Ishikawa (cell line): ENCODE measurements at regions not wholly inside any gene's neighbourhood (a gene's known extent, or its start where the extent isn't known, plus 50 kb on each side); places are given as distances from the start of the nearest gene placed in this dataset.

Experiments
- CEBPB ChIP-seq: IDR thresholded peaks from 2 replicates; pipeline ENCODE4 v1.6.1; 2012
- EGR1 ChIP-seq: IDR thresholded peaks from 2 replicates; pipeline ENCODE4 v1.6.1; 2012
- EP300 ChIP-seq: IDR thresholded peaks from 2 replicates; pipeline ENCODE4 v1.6.1; 2012; ENCODE audit warnings: borderline replicate concordance
- FOXM1 ChIP-seq: IDR thresholded peaks from 2 replicates; pipeline ENCODE4 v1.6.1; 2012; ENCODE audit warnings: low read depth, borderline replicate concordance
- NFIC ChIP-seq: IDR thresholded peaks from 2 replicates; pipeline ENCODE4 v1.6.1; 2012
- RAD21 ChIP-seq: IDR thresholded peaks from 2 replicates; pipeline ENCODE4 v1.6.1; 2012; ENCODE audit warnings: low read depth
- TAF1 ChIP-seq: IDR thresholded peaks from 2 replicates; pipeline ENCODE4 v1.6.1; 2012; ENCODE audit warnings: low read depth, mild to moderate bottlenecking
- TEAD4 ChIP-seq: IDR thresholded peaks from 2 replicates; pipeline ENCODE4 v1.6.1; 2012
- YY1 ChIP-seq: IDR thresholded peaks from 2 replicates; pipeline ENCODE4 v1.6.1; 2012; ENCODE audit warnings: low read depth
- ZBTB7A ChIP-seq: IDR thresholded peaks from 2 replicates; pipeline ENCODE4 v1.6.1; 2012; ENCODE audit warnings: low read depth
- TF ChIP-seq, protein P1 (sequence below): IDR thresholded peaks from 2 replicates; pipeline ENCODE4 v1.6.1; 2012
- TF ChIP-seq, protein P2 (sequence below): IDR thresholded peaks from 2 replicates; pipeline ENCODE4 v1.6.1; 2012; ENCODE audit warnings: low read depth, mild to moderate bottlenecking

DNA sequence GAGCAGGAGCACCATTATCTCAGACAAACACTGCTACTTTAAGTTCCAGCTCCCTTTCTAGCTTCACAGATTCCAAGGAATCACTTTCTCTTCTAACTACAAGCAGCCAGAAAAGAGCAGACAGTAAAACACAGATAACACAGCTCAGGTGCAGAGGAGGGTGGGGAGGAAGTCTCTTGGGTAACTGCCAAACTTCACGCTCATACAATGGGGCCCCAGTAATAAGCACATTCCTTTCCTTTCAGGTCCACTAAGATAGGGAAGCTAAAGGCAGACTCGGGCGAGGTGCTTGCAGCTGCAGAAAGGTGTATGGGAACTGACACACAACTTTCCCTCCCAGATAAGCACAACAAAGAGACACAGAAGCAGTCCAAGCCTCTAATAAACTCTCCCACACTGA, 69.2 kb upstream of the OR9G4 start:
- TF ChIP-seq, protein P1, sequence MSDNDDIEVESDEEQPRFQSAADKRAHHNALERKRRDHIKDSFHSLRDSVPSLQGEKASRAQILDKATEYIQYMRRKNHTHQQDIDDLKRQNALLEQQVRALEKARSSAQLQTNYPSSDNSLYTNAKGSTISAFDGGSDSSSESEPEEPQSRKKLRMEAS, result no peak
- TF ChIP-seq CEBPB (no peak), YY1 (no peak), TAF1 (no peak), EGR1 (no peak), RAD21 (no peak), EP300 (no peak), FOXM1 (no peak), ZBTB7A (no peak), NFIC (no peak), TEAD4 (no peak)
- TF ChIP-seq, protein P2, sequence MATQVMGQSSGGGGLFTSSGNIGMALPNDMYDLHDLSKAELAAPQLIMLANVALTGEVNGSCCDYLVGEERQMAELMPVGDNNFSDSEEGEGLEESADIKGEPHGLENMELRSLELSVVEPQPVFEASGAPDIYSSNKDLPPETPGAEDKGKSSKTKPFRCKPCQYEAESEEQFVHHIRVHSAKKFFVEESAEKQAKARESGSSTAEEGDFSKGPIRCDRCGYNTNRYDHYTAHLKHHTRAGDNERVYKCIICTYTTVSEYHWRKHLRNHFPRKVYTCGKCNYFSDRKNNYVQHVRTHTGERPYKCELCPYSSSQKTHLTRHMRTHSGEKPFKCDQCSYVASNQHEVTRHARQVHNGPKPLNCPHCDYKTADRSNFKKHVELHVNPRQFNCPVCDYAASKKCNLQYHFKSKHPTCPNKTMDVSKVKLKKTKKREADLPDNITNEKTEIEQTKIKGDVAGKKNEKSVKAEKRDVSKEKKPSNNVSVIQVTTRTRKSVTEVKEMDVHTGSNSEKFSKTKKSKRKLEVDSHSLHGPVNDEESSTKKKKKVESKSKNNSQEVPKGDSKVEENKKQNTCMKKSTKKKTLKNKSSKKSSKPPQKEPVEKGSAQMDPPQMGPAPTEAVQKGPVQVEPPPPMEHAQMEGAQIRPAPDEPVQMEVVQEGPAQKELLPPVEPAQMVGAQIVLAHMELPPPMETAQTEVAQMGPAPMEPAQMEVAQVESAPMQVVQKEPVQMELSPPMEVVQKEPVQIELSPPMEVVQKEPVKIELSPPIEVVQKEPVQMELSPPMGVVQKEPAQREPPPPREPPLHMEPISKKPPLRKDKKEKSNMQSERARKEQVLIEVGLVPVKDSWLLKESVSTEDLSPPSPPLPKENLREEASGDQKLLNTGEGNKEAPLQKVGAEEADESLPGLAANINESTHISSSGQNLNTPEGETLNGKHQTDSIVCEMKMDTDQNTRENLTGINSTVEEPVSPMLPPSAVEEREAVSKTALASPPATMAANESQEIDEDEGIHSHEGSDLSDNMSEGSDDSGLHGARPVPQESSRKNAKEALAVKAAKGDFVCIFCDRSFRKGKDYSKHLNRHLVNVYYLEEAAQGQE, result no peak
